Sigmoid colon (tissue), 6 donors: ENCODE measurements at regions not wholly inside any gene's neighbourhood (a gene's known extent, or its start where the extent isn't known, plus 50 kb on each side); places are given as distances from the start of the nearest gene placed in this dataset.

Source experiments
- DNase-seq: peaks from one replicate; pipeline ENCODE4 v3.0.0-alpha.2; 2019
- H3K27ac ChIP-seq, 4 donors: fragments of 200-600 bp; sonication (generic); one replicate each; pipeline ENCODE4 v1.5.1; 2016 to 2019; ENCODE audit warnings: mild to moderate bottlenecking in 1 of 4
- H3K27me3 ChIP-seq, 3 donors: fragments of 200-600 bp; sonication (generic); one replicate each; pipeline ENCODE4 v1.5.1; 2019; ENCODE audit warnings: mild to moderate bottlenecking in 1 of 3
- H3K36me3 ChIP-seq, 4 donors: fragments of 200-600 bp; sonication (generic); one replicate each; pipeline ENCODE4 v1.5.1; 2016 to 2019
- H3K4me1 ChIP-seq, 4 donors: fragments of 200-600 bp; sonication (generic); one replicate each; pipeline ENCODE4 v1.5.1; 2017 to 2019
- H3K4me3 ChIP-seq, 4 donors: fragments of 200-600 bp; sonication (generic); one replicate each; pipeline ENCODE4 v1.5.1; 2017 to 2019; ENCODE audit warnings: mild to moderate bottlenecking in 2 of 4, moderate library complexity in 1 of 4
- H3K9me3 ChIP-seq, 4 donors: fragments of 200-600 bp in 3 of 4; sonication (generic) in 3 of 4; one replicate each; pipeline versions ENCODE4 v1.5.1 to v1.6.1; 2013 to 2019
- CTCF ChIP-seq, 4 experiments: fragments of 450-650 bp in 3 of 4; fragments of 200-600 bp in 1 of 4; IDR thresholded peaks; one replicate each; pipeline ENCODE4 v1.5.1; 2016 to 2019; ENCODE audit warnings: antibody characterized with exemption in 4 of 4, mild to moderate bottlenecking in 3 of 4, moderate library complexity in 2 of 4
- EP300 ChIP-seq, 4 donors: sonication (generic); formaldehyde crosslinking; IDR thresholded peaks; one replicate each; pipeline ENCODE4 v1.6.1; 2017; ENCODE audit warnings: antibody characterized with exemption in 4 of 4
- POLR2A ChIP-seq, 2 donors: fragments of 450-650 bp; IDR thresholded peaks; one replicate each; pipeline ENCODE4 v1.6.1; 2016; ENCODE audit warnings: antibody characterized with exemption in 2 of 2, mild to moderate bottlenecking in 2 of 2, moderate library complexity in 2 of 2
- POLR2AphosphoS5 ChIP-seq, 4 donors: sonication (generic); formaldehyde crosslinking; IDR thresholded peaks; one replicate each; pipeline ENCODE4 v1.6.1; 2017; ENCODE audit warnings: antibody characterized with exemption in 4 of 4
- WGBS, 2 donors: extraction: QIAGEN DNeasy Blood & Tissue Kit; methylation state at CpG; one replicate each; pipeline ENCODE4 v1.1.7; 2013; 5-methylcytosine and 5-hydroxymethylcytosine counted together
- intact Hi-C: fragments of 100-400 bp; cut with DNase I; formaldehyde crosslinking; loops from one replicate; pipeline ENCODE4 v1.15.1; 2023
- donor health status: healthy with polysubstance abuse.
- donor health status: healthy.

- DNase-seq = no peak
- TF ChIP-seq CTCF (IDR thresholded peaks at IDR 0.05) = no peak
- no peak for TF ChIP-seq EP300 (IDR thresholded peaks at IDR 0.05)
- no peak for TF ChIP-seq POLR2AphosphoS5 (IDR thresholded peaks at IDR 0.05)
- TF ChIP-seq POLR2A (IDR thresholded peaks at IDR 0.05) = no peak
- intact Hi-C loops = no loop called here
- Histone ChIP-seq H3K27me3 (no peaks in the 10 kb centered on the region), H3K4me3 (no peak overlapping the region), H3K27ac (no peak overlapping the region), H3K4me1 (no peaks in the 10 kb centered on the region), H3K36me3 (no peaks in the 10 kb centered on the region), H3K9me3 (no peaks in the 10 kb centered on the region)
- WGBS, 2 donors = 97 to 98% methylated on average over 1 of the region's 1 CpG
These were observed 271.7 kb downstream of the SNX10 start for GRCh38 chr7:26563406-26563805.

- Histone ChIP-seq H3K36me3 (no peaks in the 10 kb centered on the region), H3K4me1 (no peaks in the 10 kb centered on the region), H3K4me3 (no peak overlapping the region), H3K27ac (no peak overlapping the region), H3K27me3 (no peaks in the 10 kb centered on the region), H3K9me3 (no peaks in the 10 kb centered on the region)
- intact Hi-C loops = no loop called here
- no peak for DNase-seq
- WGBS, 2 donors = 68 to 81% methylated on average over 4 of the region's 4 CpGs
- TF ChIP-seq CTCF (IDR thresholded peaks at IDR 0.05) (no peak), POLR2A (IDR thresholded peaks at IDR 0.05) (no peak), POLR2AphosphoS5 (IDR thresholded peaks at IDR 0.05) (no peak), EP300 (IDR thresholded peaks at IDR 0.05) (no peak)
These were observed 275.6 kb downstream of the SNX10 start for GRCh38 chr7:26567266-26567665.

- no peaks in the 10 kb centered on the region for H3K4me1 ChIP-seq
- H3K9me3 ChIP-seq = no peaks in the 10 kb centered on the region
- H3K4me3 ChIP-seq = no peak overlapping the region
- no peak for DNase-seq
- H3K27me3 ChIP-seq = no peaks in the 10 kb centered on the region
- WGBS, 2 donors = 88 to 89% methylated on average over 6 of the region's 6 CpGs
- no peaks in the 10 kb centered on the region for H3K36me3 ChIP-seq
- H3K27ac ChIP-seq = no peak overlapping the region
- intact Hi-C loops = no loop called here
- TF ChIP-seq POLR2A (IDR thresholded peaks at IDR 0.05) = no peak
- no peak for TF ChIP-seq CTCF (IDR thresholded peaks at IDR 0.05)
- no peak for TF ChIP-seq POLR2AphosphoS5 (IDR thresholded peaks at IDR 0.05)
- no peak for TF ChIP-seq EP300 (IDR thresholded peaks at IDR 0.05)
These were observed 282.8 kb downstream of the SNX10 start for GRCh38 chr7:26574476-26574875.

- no peaks in the 10 kb centered on the region for H3K4me1 ChIP-seq
- H3K9me3 ChIP-seq = no peaks in the 10 kb centered on the region
- no peak for TF ChIP-seq POLR2AphosphoS5 (IDR thresholded peaks at IDR 0.05)
- TF ChIP-seq CTCF (IDR thresholded peaks at IDR 0.05) = no peak
- TF ChIP-seq EP300 (IDR thresholded peaks at IDR 0.05) = no peak
- TF ChIP-seq POLR2A (IDR thresholded peaks at IDR 0.05) = no peak
- 90 to 91% methylated on average over 4 of the region's 4 CpGs for WGBS, 2 donors
- intact Hi-C loops = no loop called here
- DNase-seq = no peak
- no peak overlapping the region for H3K27ac ChIP-seq
- H3K36me3 ChIP-seq = no peaks in the 10 kb centered on the region
- peaks cover 0 to 3% (median 0%) of the 10 kb centered on the region in 3 donors for H3K27me3 ChIP-seq
- H3K4me3 ChIP-seq = no peak overlapping the region
These were observed 284.3 kb downstream of the SKAP2 start for GRCh38 chr7:26580064-26580591.

GRCh38 chr7:26580711-26581110, 283.7 kb downstream of the SKAP2 start:
- 88 to 96% methylated on average over 4 of the region's 4 CpGs for WGBS, 2 donors
- Histone ChIP-seq H3K4me1 (no peaks in the 10 kb centered on the region), H3K36me3 (no peaks in the 10 kb centered on the region), H3K9me3 (no peaks in the 10 kb centered on the region), H3K27ac (no peak overlapping the region), H3K27me3 (peaks cover 0 to 3% (median 0%) of the 10 kb centered on the region in 3 donors), H3K4me3 (no peak overlapping the region)
- TF ChIP-seq POLR2AphosphoS5 (IDR thresholded peaks at IDR 0.05) (no peak), POLR2A (IDR thresholded peaks at IDR 0.05) (no peak), EP300 (IDR thresholded peaks at IDR 0.05) (no peak), CTCF (IDR thresholded peaks at IDR 0.05) (no peak)
- intact Hi-C loops = no loop called here
- DNase-seq = no peak
